8988T (cell line): ENCODE measurements at regions not wholly inside any gene's neighbourhood (a gene's known extent, or its start where the extent isn't known, plus 50 kb on each side); places are given as distances from the start of the nearest gene placed in this dataset.

Experiments used
- DNase-seq: peaks from one replicate; pipeline ENCODE4 v3.0.0; 2011

DNA sequence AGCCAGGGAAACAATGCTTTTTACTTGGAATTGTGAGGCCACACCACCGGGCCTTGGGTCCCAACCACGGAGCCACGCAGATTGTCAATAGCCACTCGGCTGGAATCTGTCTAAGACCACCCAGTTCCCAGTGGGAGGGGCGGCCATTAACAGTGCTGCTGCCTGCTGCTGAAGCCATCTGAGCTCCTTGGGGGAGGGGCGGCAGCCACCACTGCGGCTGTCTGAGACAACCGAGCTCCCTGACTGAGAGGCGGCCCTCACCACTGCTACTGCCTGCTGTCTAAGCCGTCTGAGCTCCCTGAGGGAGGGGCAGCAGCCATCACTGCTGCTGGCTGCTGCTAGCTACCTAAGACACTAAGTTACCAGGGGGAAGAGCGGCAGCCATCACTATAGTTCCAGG lies 64.3 kb downstream of the DMRTA2 start:
- no peak for DNase-seq

DNA sequence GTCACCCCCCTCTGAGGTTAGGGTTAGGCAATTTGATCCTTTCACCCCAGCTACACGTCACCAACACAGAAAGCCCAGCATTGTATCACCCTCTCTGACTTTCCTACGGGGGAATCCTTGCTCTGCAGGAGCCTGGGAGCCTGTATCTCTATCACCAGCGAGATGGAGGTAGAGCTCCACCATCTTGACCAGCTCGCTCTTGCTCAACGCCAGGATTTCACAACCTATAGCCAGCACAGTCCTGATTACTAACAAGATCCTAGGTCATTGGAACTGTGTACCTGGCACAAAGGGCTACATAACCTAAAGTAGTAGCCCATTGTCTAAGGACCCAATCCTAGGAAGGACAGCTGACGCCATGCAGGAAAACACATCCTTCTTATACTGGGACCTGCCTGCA lies 66.1 kb downstream of the DMRTA2 start:
- no peak for DNase-seq

DNA sequence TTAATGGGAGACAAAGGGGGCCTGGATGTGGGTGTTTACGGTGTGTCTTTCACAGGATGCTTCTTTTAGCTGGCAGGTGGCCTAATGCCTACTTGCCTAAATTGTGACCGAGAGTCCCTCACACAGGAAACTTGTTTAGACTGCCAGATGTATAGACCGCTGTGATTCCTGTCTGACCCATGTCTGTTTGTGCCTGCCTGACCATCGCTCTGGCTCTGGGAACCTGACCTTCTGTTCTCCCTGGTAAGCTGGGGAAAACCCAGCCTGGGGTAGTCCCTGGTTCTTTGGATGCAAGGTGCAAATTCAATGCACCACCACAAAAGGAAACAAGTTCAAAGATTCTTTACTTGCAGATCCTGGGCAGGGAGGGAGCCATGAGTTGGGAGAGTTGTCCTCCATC lies 68.4 kb downstream of the DMRTA2 start:
- DNase-seq, result no peak

DNA sequence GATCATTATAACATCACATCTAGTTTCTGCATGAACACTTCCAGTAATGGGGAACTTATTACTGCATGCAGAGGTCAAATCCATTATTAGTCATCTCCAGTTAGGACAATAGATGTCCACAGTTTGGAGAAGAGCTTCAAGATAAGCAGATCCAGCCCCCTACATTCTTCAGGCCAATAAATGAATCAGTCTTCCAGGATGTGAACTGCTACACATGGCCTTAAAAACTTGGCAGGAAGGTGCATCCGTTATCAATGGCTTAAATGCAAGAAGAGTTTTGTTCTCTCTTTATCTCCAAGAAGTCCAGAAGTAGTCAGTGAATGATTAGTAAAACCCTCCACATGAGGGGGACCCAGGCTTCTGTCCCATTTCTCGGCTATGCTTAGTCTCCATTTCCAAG lies 70.8 kb downstream of the DMRTA2 start:
- no peak for DNase-seq

DNA sequence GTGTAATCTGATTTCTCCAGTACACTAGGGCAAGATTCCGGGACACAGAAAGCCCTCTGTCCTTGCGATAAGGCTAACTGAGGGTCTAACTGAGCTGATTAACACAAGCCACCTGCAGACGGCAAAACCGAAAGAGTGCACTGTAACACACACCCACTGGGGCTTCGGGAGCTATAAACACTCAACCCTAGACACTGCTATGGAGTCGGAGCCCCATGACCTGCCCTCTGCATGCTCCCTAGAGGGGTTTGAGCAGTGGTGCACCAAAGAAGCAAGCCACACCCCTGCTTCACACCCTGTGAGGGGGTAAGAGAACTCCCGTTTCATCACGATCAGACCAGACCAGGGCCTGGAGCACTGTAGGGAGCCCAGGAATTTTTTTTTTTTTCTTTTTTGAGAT lies 72.4 kb downstream of the DMRTA2 start:
- no peak for DNase-seq

DNA sequence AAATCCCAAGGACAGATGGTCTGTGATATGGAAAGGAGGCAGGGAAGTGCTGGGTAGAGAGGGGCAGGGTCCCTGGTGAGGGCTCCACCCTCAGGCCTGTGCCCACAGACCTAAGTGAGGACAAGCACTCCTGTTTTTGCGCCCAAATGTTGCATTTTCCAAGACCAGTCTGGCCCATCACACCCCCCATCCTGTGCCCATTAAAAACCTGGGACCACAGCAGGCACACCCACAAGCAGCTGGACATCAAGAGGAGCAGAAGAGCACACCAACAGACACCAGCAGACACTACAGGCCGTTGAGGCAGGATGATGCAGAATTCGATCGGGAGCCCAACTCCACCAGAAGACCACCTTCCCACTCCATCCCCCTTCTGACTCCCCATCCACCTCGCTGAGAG lies 72.8 kb downstream of the DMRTA2 start:
- no peak for DNase-seq

DNA sequence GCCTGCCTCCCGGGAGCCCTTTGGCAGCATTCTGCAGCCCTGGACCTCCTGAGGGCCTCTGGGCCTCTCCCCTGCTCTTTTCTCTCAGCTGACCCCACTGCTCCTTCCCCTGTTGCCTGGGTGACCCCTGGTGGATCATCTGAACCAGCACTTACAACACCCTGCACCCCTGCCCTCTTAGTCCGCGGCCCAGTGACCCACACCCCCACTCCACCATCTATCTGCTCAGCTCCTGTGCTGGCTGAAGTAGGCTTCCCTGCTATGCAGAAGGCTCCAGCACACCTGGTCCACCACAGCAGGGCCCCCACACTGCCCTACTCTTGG lies 74.0 kb downstream of the DMRTA2 start:
- no peak for DNase-seq

DNA sequence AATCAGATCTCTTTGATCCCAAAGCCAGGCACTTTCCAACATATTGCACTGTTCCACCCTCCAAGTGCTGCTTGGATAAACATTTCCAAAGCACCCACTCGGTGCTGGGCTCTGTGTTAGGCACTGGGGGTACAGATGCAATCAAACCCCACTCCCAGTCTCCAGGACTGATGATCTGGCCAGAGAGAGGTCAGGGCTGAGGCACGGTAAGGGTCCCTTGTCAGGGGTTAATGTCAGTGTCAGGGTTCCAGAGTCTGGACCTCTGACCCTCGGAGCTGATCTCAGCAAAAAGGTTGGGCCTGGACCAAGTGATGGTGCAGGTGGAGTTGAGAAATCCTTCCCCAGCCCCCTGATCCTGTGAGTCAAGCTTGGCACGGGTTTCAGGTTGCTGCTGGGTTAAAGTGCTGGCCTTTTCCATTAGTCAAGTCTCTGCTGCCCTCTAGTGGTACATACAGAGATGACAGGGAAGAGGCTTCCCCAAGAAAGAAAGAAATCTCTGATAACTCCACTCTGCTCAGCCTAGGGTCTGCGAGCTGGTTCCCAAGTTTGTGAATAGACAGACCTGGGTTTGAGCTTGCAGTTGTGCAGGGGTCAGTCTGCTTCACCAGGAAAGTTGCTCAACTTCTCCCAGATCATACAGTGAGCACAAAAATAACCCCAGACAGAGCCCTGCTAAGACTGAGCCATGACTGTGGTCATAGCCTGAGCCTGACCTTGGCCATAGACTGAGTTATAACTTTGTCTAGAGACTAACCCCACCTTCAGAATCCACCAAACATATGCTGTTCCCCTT lies 74.6 kb downstream of the DMRTA2 start:
- DNase-seq, result peak; percentile 43

DNA sequence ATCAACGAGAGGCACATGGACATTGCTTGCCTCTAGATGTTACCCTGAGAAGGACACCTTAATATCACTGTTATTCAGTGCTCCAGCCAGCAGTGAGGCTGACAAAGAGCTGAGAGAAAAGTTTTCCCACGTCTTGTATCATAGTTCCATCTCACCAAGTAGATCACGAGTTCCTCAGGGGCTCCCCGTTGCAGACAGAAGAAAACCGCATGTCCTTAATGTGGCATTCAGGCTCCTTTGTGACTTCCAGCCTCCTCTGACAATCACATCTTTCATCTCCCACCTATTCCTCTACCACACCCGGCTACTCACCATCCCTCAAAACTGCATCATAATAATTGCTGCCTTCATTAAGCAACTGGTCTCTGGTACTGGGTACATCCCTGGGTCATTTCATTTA lies 75.3 kb downstream of the DMRTA2 start:
- DNase-seq, result no peak

DNA sequence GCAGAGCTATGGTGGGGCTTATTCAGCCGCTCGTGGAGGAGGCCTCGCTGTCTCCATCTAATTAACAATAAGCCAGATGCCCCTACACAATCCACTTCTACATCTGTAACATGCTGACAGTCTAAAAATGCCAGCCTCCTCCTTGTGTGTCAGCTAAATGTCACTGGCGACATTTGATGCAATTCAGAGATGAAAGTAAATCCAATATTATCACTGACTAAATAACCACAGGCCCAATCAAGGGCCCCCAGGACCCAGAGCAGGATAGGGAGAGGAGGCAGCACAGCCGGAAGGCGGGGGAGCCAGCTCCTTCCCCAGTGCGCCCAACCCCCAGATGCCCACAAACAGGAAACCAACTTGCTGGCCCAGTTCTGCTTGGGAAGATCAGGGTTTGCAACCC lies 76.6 kb downstream of the DMRTA2 start:
- no peak for DNase-seq

DNA sequence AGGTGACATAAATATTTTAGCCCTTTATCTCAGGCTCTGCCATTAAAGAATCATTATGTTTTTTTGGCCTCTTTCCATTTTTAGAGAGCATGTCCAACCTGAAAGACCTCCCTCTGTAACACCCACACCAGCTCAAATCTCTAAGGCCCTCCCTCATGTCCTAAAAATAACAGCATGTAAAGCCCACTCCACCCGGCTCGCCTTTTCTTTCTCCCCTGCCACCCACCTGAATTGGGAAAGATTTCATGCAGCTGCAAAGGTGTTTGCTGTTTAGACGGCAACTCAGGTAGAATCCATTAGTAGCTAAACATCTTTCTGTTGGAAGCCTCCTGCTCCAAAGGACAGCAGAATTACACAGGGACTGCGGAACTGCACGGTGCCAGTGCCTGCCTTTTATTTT lies 79.9 kb downstream of the DMRTA2 start:
- DNase-seq, result no peak

DNA sequence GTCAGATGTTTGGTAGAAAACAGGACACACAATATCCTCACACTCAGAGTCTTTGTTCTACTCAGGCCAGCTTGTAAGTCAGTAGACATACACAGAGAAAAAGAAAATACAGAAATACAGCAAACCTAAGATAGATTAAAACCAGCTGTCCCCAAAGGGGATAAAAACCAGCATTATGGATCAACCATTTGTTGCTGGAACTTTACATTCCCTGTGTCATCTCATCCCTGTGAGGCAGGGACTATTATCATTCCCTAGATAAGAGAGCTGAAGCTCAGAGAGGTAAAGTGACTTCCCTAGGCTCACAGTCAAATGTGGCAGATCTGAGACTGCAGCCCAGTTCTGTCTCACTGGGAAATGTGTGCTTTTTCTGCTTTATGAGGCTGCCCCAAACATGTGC lies 80.7 kb downstream of the DMRTA2 start:
- DNase-seq, result no peak

DNA sequence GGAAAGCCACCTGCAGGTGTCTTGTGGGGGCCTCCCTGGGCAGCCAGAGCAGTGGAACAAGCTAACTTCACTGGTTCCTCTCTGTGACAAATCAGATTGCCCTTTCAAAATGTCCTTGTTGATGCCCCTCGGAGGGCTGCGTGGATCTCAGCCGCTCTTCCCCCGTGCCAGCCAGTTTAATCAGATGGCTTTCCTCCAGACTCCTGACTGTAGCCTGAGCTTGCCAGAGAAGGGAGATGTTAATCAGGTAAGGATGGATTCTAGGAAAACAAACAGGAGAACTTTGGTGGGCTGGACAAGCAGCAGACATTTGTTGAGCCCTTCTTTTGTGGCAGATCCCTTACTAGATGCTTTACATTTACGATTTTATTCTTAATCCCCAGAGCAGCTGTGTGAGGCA lies 88.2 kb downstream of the DMRTA2 start:
- DNase-seq, result no peak

DNA sequence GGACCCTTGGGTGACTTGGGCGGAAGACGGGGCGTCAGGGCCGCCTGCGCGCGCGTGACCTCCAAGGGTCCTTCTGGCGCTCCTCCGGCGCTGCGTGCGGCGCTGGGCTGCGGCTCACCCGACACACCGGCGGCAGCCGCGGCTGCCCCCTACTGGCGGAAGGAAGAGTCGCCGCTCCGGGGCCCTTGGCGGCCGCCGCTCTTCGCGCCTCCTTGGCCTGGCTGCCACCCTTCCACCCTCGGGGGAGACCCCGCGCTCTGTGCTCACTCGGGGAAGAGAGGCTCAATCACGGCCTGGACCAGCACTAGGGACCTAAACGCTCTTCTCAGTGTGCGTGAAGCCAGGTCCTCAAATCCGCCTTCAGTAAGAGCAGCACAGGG lies 89.7 kb downstream of the DMRTA2 start:
- no peak for DNase-seq

DNA sequence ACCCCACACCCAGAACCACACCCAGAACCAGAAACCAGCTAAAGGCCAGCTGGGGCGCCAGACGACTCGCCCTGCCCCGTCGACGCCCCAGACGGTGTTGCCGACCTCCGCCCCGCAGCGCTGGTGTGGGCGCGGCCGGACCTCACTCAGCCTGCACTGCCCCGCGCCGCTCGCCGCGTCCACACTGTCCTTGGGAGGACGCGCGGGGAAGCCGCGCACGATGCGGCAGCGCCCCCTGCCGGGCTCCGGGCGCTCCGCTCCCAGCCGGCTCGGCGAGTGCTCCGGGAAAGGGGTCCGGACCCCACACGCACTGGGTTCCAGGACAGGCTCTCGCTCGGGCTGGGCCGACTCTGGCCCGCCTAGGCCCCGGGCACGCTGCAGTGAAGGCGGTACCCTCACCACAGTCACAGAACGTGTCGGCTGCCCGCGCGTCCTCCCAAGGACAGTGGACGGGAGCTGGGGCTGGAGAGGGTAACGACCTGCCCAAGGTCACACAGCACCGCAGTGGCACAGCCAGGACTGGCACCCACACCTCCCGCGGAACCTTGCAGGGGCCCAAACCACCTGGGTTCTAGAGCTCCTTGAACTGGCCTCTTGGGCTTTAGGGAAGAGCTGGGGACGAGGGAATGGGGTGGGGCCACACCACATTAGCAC lies 90.2 kb downstream of the DMRTA2 start:
- DNase-seq, result no peak

DNA sequence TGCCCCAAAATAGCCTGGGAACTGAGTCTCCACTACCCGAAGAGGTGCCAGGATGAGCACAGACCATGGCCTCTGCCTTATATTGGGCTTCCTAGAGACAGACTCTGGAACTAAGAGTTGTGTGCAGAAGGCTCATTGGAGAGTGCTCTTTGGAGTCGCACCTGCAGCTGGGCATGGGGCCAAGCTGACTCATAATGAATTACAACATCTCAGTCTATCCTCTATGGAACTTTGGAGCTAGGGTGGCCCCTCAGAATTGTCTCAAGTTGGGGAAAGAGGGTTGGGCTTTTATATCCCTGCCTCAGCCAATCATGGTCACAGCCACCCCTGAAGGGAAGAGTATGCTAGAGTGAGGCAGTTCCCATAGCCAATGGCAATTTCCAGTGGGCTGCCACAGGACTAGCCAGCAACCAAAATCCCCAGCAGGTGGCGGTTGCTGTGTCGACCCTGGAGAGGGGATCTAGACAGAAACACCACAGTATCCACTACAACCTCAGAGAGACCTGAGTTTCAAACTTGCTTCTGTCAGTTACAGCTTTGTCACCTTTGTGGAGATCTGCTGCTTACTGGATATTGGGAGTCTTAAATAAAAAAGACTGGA lies 93.8 kb downstream of the DMRTA2 start:
- DNase-seq, result no peak

DNA sequence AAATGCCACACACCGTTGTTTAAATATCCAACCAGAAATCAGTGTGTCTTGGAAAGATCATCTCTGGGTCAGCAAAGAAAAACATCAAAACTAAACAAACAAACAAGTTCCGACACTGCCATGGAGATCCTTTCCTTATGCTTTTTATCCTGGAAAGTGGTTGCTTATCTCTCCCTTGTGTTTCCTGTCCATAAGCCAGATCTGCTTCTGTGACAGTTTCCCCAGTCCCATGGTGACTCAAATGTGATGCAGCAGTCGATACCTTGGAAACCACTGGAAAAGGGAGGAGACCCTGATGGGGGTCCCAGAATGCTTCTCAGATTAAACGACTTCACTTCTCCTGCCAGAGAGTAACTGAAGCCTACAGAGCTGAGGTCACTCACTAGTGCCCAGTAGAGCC lies 94.7 kb downstream of the DMRTA2 start:
- DNase-seq, result no peak

DNA sequence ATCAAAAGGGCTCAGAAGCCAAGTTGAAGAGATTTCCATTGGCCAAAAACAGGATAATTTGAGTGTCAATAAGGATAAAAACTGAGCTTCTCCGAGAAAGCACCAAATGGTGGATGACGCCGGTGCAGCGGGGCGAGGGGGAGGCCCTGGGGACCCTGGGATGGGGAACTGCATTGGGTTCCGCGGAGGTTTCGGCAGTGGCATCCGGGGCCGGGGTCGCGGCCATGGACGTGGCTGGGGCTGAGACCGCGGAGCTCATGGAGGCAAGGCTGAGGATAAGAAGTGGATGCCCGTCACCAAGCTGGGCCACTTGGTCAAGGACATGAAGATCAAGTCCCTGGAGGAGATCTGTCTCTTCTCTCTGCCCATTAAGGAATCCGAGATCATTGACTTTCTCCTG lies 97.2 kb downstream of the DMRTA2 start:
- no peak for DNase-seq

DNA sequence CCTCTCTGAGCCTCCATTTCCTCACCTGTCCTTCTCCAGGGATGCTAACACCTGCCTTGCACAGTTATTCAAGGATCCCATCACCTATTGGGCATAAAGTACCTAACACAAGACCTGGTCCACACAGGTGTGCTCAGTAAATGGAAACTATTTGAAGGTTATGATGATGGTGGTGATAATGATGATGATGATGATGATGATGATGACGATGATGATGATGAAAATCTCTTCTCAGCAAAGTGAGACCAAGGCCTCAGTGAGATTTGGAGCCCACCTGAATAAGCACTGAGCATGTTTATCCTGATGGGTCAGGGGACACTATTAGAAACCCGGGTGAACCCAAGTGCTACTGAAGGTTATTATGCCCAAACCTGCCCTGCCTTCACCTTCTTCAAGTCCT lies 100.7 kb downstream of the DMRTA2 start:
- no peak for DNase-seq

DNA sequence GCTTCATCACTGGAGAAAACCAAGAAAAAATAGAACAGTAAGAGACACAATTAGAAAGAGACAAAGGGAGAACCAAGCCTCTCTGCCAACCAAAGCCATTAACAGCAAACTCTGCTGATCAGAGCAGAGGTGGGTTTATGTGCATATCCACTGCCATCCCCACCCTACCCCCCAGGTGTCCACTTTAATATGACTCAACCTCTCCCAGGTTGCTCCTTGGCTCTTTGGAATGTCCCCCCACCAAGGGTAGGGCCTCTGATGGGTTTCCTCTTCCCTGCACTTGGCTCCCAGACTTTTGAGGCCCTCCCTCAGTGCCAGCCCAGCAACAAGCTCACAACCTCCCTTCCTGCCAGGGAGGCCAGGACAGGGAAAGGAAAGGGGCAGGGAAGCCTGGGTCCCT lies 104.8 kb downstream of the DMRTA2 start:
- no peak for DNase-seq

DNA sequence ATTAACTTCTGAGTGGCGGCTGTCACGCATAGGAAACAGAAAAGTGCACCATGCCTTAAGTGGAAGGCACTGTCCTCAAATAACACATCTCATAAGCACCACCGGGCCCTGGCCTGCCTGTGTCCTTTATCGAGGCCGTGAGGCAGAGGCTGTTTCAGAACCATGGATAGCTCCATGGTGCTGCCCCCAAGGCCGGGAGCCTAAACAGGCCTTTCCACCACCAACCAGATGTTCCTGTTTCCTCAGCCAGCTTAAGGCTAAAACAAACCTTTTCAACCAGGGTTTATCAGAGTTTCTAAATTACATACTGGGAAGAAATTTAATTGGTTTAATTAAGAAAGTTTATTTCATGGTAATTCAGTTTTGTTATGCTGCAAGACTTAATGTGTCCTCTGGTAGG lies 114.4 kb downstream of the DMRTA2 start:
- DNase-seq, result no peak

DNA sequence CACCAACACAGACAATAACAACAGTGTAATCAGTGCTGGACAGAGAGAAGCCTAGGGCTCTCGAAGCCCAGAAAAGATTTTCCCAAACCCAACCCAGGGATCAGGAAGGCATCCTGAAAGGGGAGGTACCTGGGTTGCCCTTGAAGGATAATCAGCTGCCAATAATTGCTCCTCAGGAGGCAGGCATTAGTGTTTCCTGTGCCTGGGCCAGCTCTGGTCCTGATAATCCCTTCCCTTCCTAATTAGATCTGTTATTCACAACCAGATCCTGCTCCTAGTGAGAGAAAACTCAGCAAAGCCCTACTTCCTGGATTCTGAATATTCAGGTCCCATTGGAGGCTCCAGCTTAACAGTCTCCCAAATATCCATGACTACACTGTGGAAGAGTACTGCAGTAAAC lies 117.4 kb downstream of the DMRTA2 start:
- DNase-seq, result no peak

DNA sequence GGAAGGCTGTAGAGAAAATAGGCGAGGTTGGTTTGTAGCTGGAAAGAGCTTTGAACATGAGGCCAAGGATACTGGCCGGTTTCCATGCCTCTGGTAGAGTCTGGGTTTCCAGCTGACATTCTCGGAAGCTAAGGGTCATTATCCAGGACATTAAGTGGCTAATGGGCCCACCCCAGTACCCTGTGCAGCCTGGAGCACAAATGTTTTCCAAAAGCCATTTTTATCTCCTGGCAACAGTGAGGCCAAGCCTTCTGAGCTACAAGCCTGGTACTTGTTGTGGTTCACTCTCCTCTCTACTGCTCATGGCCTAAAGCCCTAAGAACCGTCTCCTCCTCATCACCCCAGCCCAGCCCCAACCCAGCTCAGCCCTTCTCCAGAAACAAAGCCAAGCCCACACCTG lies 122.9 kb downstream of the DMRTA2 start:
- no peak for DNase-seq

DNA sequence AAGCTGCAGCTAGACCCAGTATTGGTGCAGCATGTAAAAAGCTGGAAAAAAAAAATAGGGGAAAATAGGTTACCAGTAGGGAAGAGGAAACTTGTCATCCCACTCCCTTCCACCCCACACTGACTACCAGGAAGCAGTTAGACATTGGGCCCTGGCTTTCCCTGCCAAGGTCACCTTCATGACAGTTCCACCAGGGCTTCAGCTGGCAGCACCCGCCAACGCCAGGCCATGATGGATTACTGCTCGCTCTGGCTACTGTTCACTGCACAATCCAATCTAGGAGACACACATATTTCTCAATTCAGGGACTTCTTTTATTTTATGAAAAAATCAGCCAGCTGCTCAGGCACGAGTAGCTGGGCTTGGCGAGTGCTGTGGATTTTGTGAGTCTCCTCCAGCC lies 127.7 kb downstream of the DMRTA2 start:
- DNase-seq, result no peak

DNA sequence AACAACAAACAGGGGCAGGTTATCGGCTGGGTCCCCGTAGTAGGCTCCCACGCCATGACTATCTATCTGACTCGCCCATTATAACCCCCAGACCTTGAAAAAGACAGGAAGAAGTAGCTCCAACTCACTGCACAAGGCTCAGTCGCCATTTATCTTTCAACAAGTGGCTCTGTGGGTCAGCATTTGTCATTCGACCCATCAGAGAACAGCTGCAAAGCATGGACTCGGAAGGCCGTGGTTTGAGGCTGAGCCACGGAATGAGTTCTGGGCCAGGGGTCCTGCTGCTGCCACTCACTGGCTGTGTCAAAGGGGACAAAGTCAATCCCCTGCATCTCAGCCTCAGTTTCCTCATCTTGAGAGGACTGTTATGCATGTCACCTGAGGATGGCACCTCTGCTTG lies 131.0 kb downstream of the DMRTA2 start:
- DNase-seq, result no peak
